AG04450 (cell line): ENCODE measurements at regions not wholly inside any gene's neighbourhood (a gene's known extent, or its start where the extent isn't known, plus 50 kb on each side); places are given as distances from the start of the nearest gene placed in this dataset.

Experiments used
- CTCF ChIA-PET: fragments of 300-600, 350-600 bp; formaldehyde crosslinking; extraction: SDS; loops from one replicate; lab custom pipeline; 2022; ENCODE audit warnings: antibody characterized with exemption, inconsistent platforms; lab: Charles Lee
- POLR2A ChIA-PET: fragments of 350-600 bp; formaldehyde crosslinking; extraction: SDS; loops from one replicate; lab custom pipeline; 2021; ENCODE audit warnings: antibody characterized with exemption, inconsistent platforms; lab: Yijun Ruan, JAX
- DNase-seq: peaks from one replicate; pipeline ENCODE4 v3.0.0-alpha.2; 2011; ENCODE audit warnings: low read depth, low spot score
- H3K27ac ChIP-seq: one replicate; pipeline ENCODE4 v1.5.1; 2012; ENCODE audit warnings: low read depth, low read length, control low read depth
- H3K27me3 ChIP-seq: one replicate; pipeline ENCODE4 v1.6.0; 2012; ENCODE audit warnings: low read length; ENCODE audit not compliant: control insufficient read depth, insufficient read depth
- H3K4me3 ChIP-seq: 2 replicates; pipeline ENCODE4 v1.5.1; 2011; ENCODE audit warnings: mild to moderate bottlenecking, low read depth, low read length, control low read depth
- H3K9me3 ChIP-seq: 2 replicates; pipeline ENCODE4 v1.5.1; 2012; ENCODE audit warnings: low read length; ENCODE audit not compliant: control insufficient read depth, insufficient read depth
- CTCF ChIP-seq: IDR thresholded peaks from 2 replicates; pipeline ENCODE4 v1.5.1; 2011; ENCODE audit warnings: low read depth, low read length, control low read depth, inconsistent platforms

- H3K27me3 ChIP-seq = no peaks in the 10 kb centered on the region
- H3K9me3 ChIP-seq = peaks cover 11% of the 10 kb centered on the region; the same call in 1 of the 2 replicates
- no peak for TF ChIP-seq CTCF
- CTCF ChIA-PET = no interaction called here
- no peak overlapping the region for H3K27ac ChIP-seq
- DNase-seq = no peak
- no peak overlapping the region for H3K4me3 ChIP-seq
- POLR2A ChIA-PET = no interaction called here
Measured at GRCh38 chrX:121236040-121236439, 188.6 kb downstream of the GLUD2 start.

DNA sequence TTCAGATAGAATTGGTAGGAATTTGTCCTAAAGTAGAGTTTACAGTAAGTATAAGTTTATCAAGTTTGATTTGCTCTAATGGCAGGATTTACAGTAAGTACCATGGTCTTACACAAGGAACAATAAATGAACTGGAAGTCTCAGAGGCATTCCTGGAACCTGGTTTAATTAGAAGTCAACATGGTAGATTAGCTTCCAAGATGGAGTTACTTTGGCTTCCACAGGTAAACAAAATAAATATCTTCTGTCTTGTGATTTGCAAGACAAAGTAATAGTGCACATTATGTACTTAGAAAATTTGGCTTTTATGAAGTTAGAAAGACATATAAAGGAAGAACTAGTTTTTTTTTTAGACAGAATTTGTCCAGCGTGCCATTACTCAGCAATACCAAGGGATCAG lies 190.7 kb downstream of the GLUD2 start:
- Histone ChIP-seq H3K9me3 (no peaks in the 10 kb centered on the region), H3K4me3 (no peak overlapping the region), H3K27me3 (no peaks in the 10 kb centered on the region), H3K27ac (no peak overlapping the region)
- DNase-seq = no peak
- no peak for TF ChIP-seq CTCF
- ChIA-PET POLR2A (no interaction called here), CTCF (no interaction called here)

DNA sequence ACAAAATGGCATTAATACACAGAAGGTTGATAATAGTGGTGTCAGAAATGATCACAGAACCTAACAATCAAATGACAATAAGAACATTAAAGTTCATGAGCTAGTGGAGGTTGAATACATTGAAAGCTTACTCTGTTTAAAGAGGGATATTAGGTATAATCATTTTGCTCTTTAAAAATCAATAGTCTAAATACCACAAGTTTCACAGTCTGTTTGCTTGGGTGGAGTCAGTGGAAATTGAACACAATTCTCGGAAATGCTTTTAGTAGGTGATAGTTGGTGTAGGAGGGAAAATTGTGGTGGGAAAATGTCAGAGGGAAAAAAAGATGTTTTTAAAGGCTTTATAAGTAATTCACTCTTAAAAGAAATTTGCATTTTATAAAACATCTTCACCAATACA lies 197.1 kb downstream of the GLUD2 start:
- CTCF ChIA-PET = no interaction called here

GRCh38 chrX:121245763-121246162 lies 198.4 kb downstream of the GLUD2 start:
- POLR2A ChIA-PET = no interaction called here
- TF ChIP-seq CTCF = no peak
- no peak for DNase-seq
- Histone ChIP-seq H3K4me3 (no peak overlapping the region), H3K9me3 (no peaks in the 10 kb centered on the region), H3K27ac (no peak overlapping the region), H3K27me3 (no peaks in the 10 kb centered on the region)
- CTCF ChIA-PET = no interaction called here

More for the DNA sequence above, 197.1 kb downstream of the GLUD2 start:
- Histone ChIP-seq H3K4me3 (no peak overlapping the region), H3K27ac (no peak overlapping the region), H3K9me3 (no peaks in the 10 kb centered on the region), H3K27me3 (no peaks in the 10 kb centered on the region)
- no peak for TF ChIP-seq CTCF
- no peak for DNase-seq
- POLR2A ChIA-PET = no interaction called here

DNA sequence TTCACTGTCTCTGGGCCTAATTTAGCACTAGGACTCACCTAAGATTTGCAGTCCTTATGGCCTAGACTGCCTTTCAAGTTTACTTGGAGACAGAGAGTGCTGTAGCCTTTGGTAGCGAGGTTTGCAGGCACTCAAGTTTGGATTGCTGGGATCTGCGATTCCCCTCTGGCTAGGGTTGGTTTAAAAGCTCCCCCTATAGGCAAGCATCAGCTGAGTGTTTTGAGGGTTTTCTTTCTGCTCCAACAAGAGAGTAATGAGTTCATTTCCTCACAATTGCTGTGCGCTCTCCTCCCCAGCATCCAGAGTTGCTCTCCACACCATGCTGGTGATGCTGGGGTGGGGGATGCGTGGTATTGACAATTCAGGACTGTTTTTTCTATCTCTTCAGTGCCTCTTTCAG lies 206.9 kb downstream of the GLUD2 start:
- H3K9me3 ChIP-seq = peaks cover 6% of the 10 kb centered on the region; the same call in 1 of the 2 replicates
- no peak overlapping the region for H3K4me3 ChIP-seq
- no peak overlapping the region for H3K27ac ChIP-seq
- H3K27me3 ChIP-seq = no peaks in the 10 kb centered on the region
- DNase-seq = no peak
- no peak for TF ChIP-seq CTCF
- ChIA-PET CTCF (no interaction called here), POLR2A (no interaction called here)
